H1 (cell line): ENCODE measurements at regions not wholly inside any gene's neighbourhood (a gene's known extent, or its start where the extent isn't known, plus 50 kb on each side); places are given as distances from the start of the nearest gene placed in this dataset.

Source experiments
- CTCF ChIA-PET: fragments of 300-600 bp; sonication (Branson Sonifier 250); formaldehyde crosslinking; loops from one replicate; lab custom pipeline; 2021; ENCODE audit not compliant: partially characterized antibody; lab: Charles Lee
- POLR2A ChIA-PET: fragments of 300-600 bp; sonication (Branson Sonifier 250); formaldehyde crosslinking; loops from one replicate; lab custom pipeline; 2021; ENCODE audit warnings: inconsistent platforms; ENCODE audit not compliant: partially characterized antibody; lab: Charles Lee
- DNase-seq, 2 experiments: peaks; one replicate each; pipeline versions ENCODE4 v3.0.0 to v3.0.0-alpha.2; 2010 to 2022; ENCODE audit warnings: low spot score in 2 of 2, low read depth in 1 of 2, mixed read lengths in 1 of 2
- FAIRE-seq: peaks from 2 replicates; lab custom pipeline; 2011; peaks lifted over from hg19 to GRCh38; lab: Jason Lieb, UNC
- H2AFZ ChIP-seq: 2 replicates; pipeline ENCODE4 v1.8.1; 2012; ENCODE audit warnings: low read length, inconsistent platforms
- H2AK5ac ChIP-seq: 2 replicates; pipeline ENCODE4 v1.6.1; 2013; ENCODE audit warnings: low read depth, low read length
- H2BK120ac ChIP-seq: replicated peaks from 2 replicates; pipeline ENCODE3; 2013; ENCODE audit warnings: low read depth, low read length, inconsistent platforms
- H2BK12ac ChIP-seq: 2 replicates; pipeline ENCODE4 v1.6.1; 2013; ENCODE audit warnings: low read depth, low read length
- H2BK15ac ChIP-seq: 2 replicates; pipeline ENCODE4 v1.6.1; 2013; ENCODE audit warnings: low read length
- H2BK20ac ChIP-seq: 2 replicates; pipeline ENCODE4 v1.6.1; 2013; ENCODE audit warnings: low read length
- H2BK5ac ChIP-seq: 2 replicates; pipeline ENCODE4 v1.6.1; 2013; ENCODE audit warnings: low read depth, low read length
- H3K14ac ChIP-seq: 2 replicates; pipeline ENCODE4 v1.6.1; 2013; ENCODE audit warnings: inconsistent platforms; ENCODE audit not compliant: insufficient read length
- H3K18ac ChIP-seq: 2 replicates; pipeline ENCODE4 v1.6.1; 2013; ENCODE audit warnings: low read length; ENCODE audit errors: extremely low read depth
- H3K23ac ChIP-seq: 2 replicates; pipeline ENCODE4 v1.6.1; 2013; ENCODE audit warnings: inconsistent platforms; ENCODE audit not compliant: insufficient read length
- H3K23me2 ChIP-seq: 2 replicates; pipeline ENCODE4 v1.6.1; 2013; ENCODE audit warnings: low read depth, low read length
- H3K27ac ChIP-seq: 2 replicates; pipeline ENCODE4 v1.6.1; 2011; ENCODE audit warnings: low read depth, low read length, inconsistent platforms
- H3K27me3 ChIP-seq, 4 experiments: replicated peaks in 1 of 4; 1 replicate in 1 of 4; 2 replicates in 3 of 4; pipeline versions ENCODE4 v1.6.1 to v1.8.1; 2011 to 2013; ENCODE audit warnings: low read length in 3 of 4, mild to moderate bottlenecking in 3 of 4, inconsistent platforms in 2 of 4, mixed read lengths in 2 of 4, moderate library complexity in 1 of 4; ENCODE audit not compliant: control insufficient read depth in 3 of 4, insufficient read depth in 3 of 4; ENCODE audit errors: extremely low read depth in 1 of 4
- H3K36me3 ChIP-seq, 4 experiments: 2 replicates each; pipeline versions ENCODE4 v1.6.1 to v1.8.1; 2011 to 2013; ENCODE audit warnings: mild to moderate bottlenecking in 4 of 4, low read length in 3 of 4, moderate library complexity in 2 of 4, control low read depth in 1 of 4, inconsistent platforms in 1 of 4; ENCODE audit not compliant: insufficient read depth in 4 of 4, control insufficient read depth in 2 of 4
- H3K4ac ChIP-seq: replicated peaks from 2 replicates; pipeline ENCODE3; 2013; ENCODE audit warnings: low read length, low read depth, mixed read lengths, inconsistent platforms; ENCODE audit not compliant: insufficient read length
- H3K4me1 ChIP-seq, 4 experiments: replicated peaks in 1 of 4; 1 replicate in 1 of 4; 2 replicates in 3 of 4; pipeline versions ENCODE4 v1.6.1 to v1.8.1; 2011 to 2013; ENCODE audit warnings: low read length in 3 of 4, inconsistent platforms in 2 of 4, mixed read lengths in 1 of 4; ENCODE audit not compliant: insufficient read depth in 4 of 4, control insufficient read depth in 3 of 4
- H3K4me2 ChIP-seq, 2 experiments: 2 replicates each; pipeline versions ENCODE4 v1.6.1 to v1.8.1; 2011 to 2013; ENCODE audit warnings: low read depth in 2 of 2, low read length in 2 of 2, control low read depth in 1 of 2, inconsistent platforms in 1 of 2, mild to moderate bottlenecking in 1 of 2; ENCODE audit not compliant: insufficient read depth in 1 of 2
- H3K4me3 ChIP-seq, 4 experiments: fragments of 200-600, 300-600 bp in 1 of 4; sonication (generic), shearing (Covaris generic), sonication (Bioruptor Twin) in 1 of 4; 2 replicates each; pipeline versions ENCODE4 v1.5.1 to v1.8.1; 2011 to 2016; ENCODE audit warnings: low read length in 4 of 4, low read depth in 3 of 4, control low read depth in 2 of 4, inconsistent platforms in 2 of 4, mild to moderate bottlenecking in 2 of 4, mixed read lengths in 1 of 4, moderate library complexity in 1 of 4; ENCODE audit not compliant: insufficient read depth in 2 of 4; ENCODE audit errors: extremely low read depth in 1 of 4
- H3K56ac ChIP-seq: replicated peaks from 2 replicates; pipeline ENCODE3; 2013; ENCODE audit warnings: low read depth, mild to moderate bottlenecking, mixed read lengths, low read length, inconsistent platforms; ENCODE audit not compliant: insufficient read length
- H3K79me1 ChIP-seq: 2 replicates; pipeline ENCODE4 v1.6.1; 2013; ENCODE audit warnings: low read depth, low read length, control low read depth
- H3K79me2 ChIP-seq, 2 experiments: 2 replicates each; pipeline versions ENCODE4 v1.6.1 to v1.8.1; 2012 to 2013; ENCODE audit warnings: low read length in 2 of 2, mild to moderate bottlenecking in 2 of 2, inconsistent platforms in 1 of 2; ENCODE audit not compliant: insufficient read depth in 2 of 2, control insufficient read depth in 1 of 2
- H3K9ac ChIP-seq, 4 experiments: replicated peaks in 1 of 4; 1 replicate in 1 of 4; 2 replicates in 3 of 4; pipeline versions ENCODE4 v1.6.1 to v1.8.1; 2011 to 2013; ENCODE audit warnings: low read depth in 3 of 4, low read length in 3 of 4, control low read depth in 2 of 4, mild to moderate bottlenecking in 2 of 4, moderate library complexity in 2 of 4, inconsistent platforms in 1 of 4; ENCODE audit errors: extremely low read depth in 1 of 4
- H3K9me3 ChIP-seq, 2 experiments: 2 replicates each; pipeline versions ENCODE4 v1.6.1 to v1.8.1; 2012 to 2013; ENCODE audit warnings: mild to moderate bottlenecking in 2 of 2, moderate library complexity in 2 of 2, control low read depth in 1 of 2, inconsistent platforms in 1 of 2, low read depth in 1 of 2, low read length in 1 of 2, mixed read lengths in 1 of 2; ENCODE audit not compliant: insufficient read depth in 2 of 2
- H4K20me1 ChIP-seq, 2 experiments: replicated peaks in 1 of 2; 2 replicates each; pipeline versions ENCODE3 to v1.8.1; 2011 to 2013; ENCODE audit warnings: inconsistent platforms in 2 of 2, low read length in 2 of 2, mild to moderate bottlenecking in 1 of 2; ENCODE audit not compliant: insufficient read depth in 2 of 2, control insufficient read depth in 1 of 2
- H4K5ac ChIP-seq: 2 replicates; pipeline ENCODE4 v1.6.1; 2013; ENCODE audit warnings: low read length, low read depth, mixed read lengths, inconsistent platforms; ENCODE audit not compliant: insufficient read length
- H4K8ac ChIP-seq: 2 replicates; pipeline ENCODE4 v1.8.0; 2013; ENCODE audit warnings: mild to moderate bottlenecking, moderate library complexity, low read length, inconsistent platforms; ENCODE audit not compliant: insufficient read depth; ENCODE audit errors: extremely low read depth
- H4K91ac ChIP-seq: replicated peaks from 2 replicates; pipeline ENCODE3; 2013; ENCODE audit warnings: low read length, mixed read lengths, inconsistent platforms; ENCODE audit not compliant: insufficient read length
- ASH2L ChIP-seq: fragments of 200-600, 300-600 bp; sonication (generic); IDR thresholded peaks from one replicate; pipeline ENCODE4 v1.7.1; 2017; ENCODE audit warnings: low read length
- BCL11A ChIP-seq, 2 experiments: IDR thresholded peaks; one replicate each; pipeline ENCODE4 v1.6.1; 2011; ENCODE audit warnings: low read depth in 2 of 2, low read length in 2 of 2, mild to moderate bottlenecking in 2 of 2
- BRCA1 ChIP-seq: IDR thresholded peaks from 2 replicates; pipeline ENCODE4 v1.6.1; 2012; ENCODE audit warnings: low read depth, low read length, improper control_type of control experiment
- CTCF ChIP-seq, 3 experiments: IDR thresholded peaks; 1 replicate in 2 of 3; 2 replicates in 1 of 3; pipeline versions ENCODE4 v1.5.1 to v1.6.1; 2011; ENCODE audit warnings: low read length in 3 of 3, mild to moderate bottlenecking in 3 of 3, inconsistent platforms in 2 of 3, low read depth in 1 of 3, moderate library complexity in 1 of 3; ENCODE audit not compliant: insufficient read depth in 1 of 3; ENCODE audit errors: control extremely low read depth in 1 of 3
- EGR1 ChIP-seq: IDR thresholded peaks from 2 replicates; pipeline ENCODE4 v1.6.1; 2011; ENCODE audit warnings: low read depth, low read length, borderline replicate concordance
- EP300 ChIP-seq, 2 experiments: IDR thresholded peaks; 1 replicate in 1 of 2; 2 replicates in 1 of 2; pipeline ENCODE4 v1.6.1; 2011 to 2012; ENCODE audit warnings: low read depth in 2 of 2, low read length in 2 of 2, mild to moderate bottlenecking in 2 of 2, borderline replicate concordance in 1 of 2, inconsistent platforms in 1 of 2, moderate library complexity in 1 of 2
- JUN ChIP-seq: IDR thresholded peaks from 2 replicates; pipeline ENCODE4 v1.6.1; 2011; ENCODE audit warnings: low read depth, mild to moderate bottlenecking, improper control_type of control experiment, low read length
- PHF8 ChIP-seq: fragments of 200-600 bp; sonication (generic); conservative IDR thresholded peaks from 2 replicates; pipeline ENCODE4 v1.7.1; 2012; ENCODE audit warnings: low read depth, mild to moderate bottlenecking, inconsistent platforms, low read length, moderate library complexity
- POU5F1 ChIP-seq: IDR thresholded peaks from 2 replicates; pipeline ENCODE4 v1.6.1; 2011; ENCODE audit warnings: low read depth, mild to moderate bottlenecking, low read length, moderate library complexity
- RBBP5 ChIP-seq: IDR thresholded peaks from 2 replicates; pipeline ENCODE4 v1.7.1; 2012; ENCODE audit warnings: low read depth, mild to moderate bottlenecking, inconsistent platforms, low read length, moderate library complexity, borderline replicate concordance
- SP2 ChIP-seq: IDR thresholded peaks from 2 replicates; pipeline ENCODE4 v1.6.1; 2012; ENCODE audit warnings: mild to moderate bottlenecking, low read length, inconsistent platforms
- SP4 ChIP-seq: IDR thresholded peaks from 2 replicates; pipeline ENCODE4 v1.6.1; 2012; ENCODE audit warnings: low read length, inconsistent platforms
- TEAD4 ChIP-seq: IDR thresholded peaks from 2 replicates; pipeline ENCODE4 v1.6.1; 2012; ENCODE audit warnings: low read depth, low read length, inconsistent platforms, mixed read lengths
- ZNF274 ChIP-seq: IDR thresholded peaks from 2 replicates; pipeline ENCODE4 v1.7.0; 2012; ENCODE audit warnings: low read length, borderline replicate concordance; ENCODE audit errors: extremely low read depth
- WGBS, 2 experiments: shearing (Covaris generic) in 1 of 2; methylation state at CpG; one replicate each; pipeline versions ENCODE4 v1.1.6 to v1.1.7; 2013 to 2015; ENCODE audit warnings: low lambda C conversion rate in 2 of 2, mixed read lengths in 2 of 2, inconsistent platforms in 1 of 2, low coverage in 1 of 2, missing lambda C conversion rate in 1 of 2; ENCODE audit not compliant: insufficient replicate concordance in 2 of 2, insufficient coverage in 1 of 2, insufficient read length in 1 of 2; ENCODE audit errors: extremely low coverage in 1 of 2, missing lambda C conversion rate in 1 of 2; 5-methylcytosine and 5-hydroxymethylcytosine counted together

- Histone ChIP-seq H3K9ac (no peak overlapping the region), H3K56ac (no peak overlapping the region), H3K4me2 (no peak overlapping the region), H2AK5ac (no peak overlapping the region), H4K8ac (no peak overlapping the region), H2BK20ac (no peak overlapping the region), H2BK120ac (no peak overlapping the region), H2BK12ac (no peak overlapping the region), H3K23me2 (no peaks in the 10 kb centered on the region), H3K9me3 (no peaks in the 10 kb centered on the region), H3K79me1 (no peaks in the 10 kb centered on the region), H3K18ac (no peak overlapping the region), H2AFZ (no peak overlapping the region), H3K14ac (no peak overlapping the region), H3K4me3 (no peak overlapping the region), H3K4me1 (no peaks in the 10 kb centered on the region), H3K23ac (no peak overlapping the region), H3K27me3 (no peaks in the 10 kb centered on the region), H4K5ac (no peak overlapping the region), H4K20me1 (no peaks in the 10 kb centered on the region), H2BK15ac (no peak overlapping the region), H3K4ac (no peak overlapping the region), H3K27ac (no peak overlapping the region), H2BK5ac (no peak overlapping the region), H4K91ac (no peak overlapping the region), H3K36me3 (no peaks in the 10 kb centered on the region), H3K79me2 (no peaks in the 10 kb centered on the region)
- FAIRE-seq (no peak), DNase-seq (no peak)
- ChIA-PET POLR2A (no interaction called here), CTCF (no interaction called here)
- TF ChIP-seq POU5F1 = no peak
- no peak for TF ChIP-seq EP300 (IDR thresholded peaks at IDR 0.05; ENCODE audit: borderline replicate concordance in 1 of 2, low read depth in 2 of 2, low read length in 2 of 2)
- TF ChIP-seq BCL11A (IDR thresholded peaks at IDR 0.05; ENCODE audit: low read depth in 2 of 2, low read length in 2 of 2) = no peak
- no peak for TF ChIP-seq SP2
- TF ChIP-seq PHF8 = no peak
- TF ChIP-seq ASH2L = no peak
- no peak for TF ChIP-seq EGR1
- TF ChIP-seq CTCF (IDR thresholded peaks at IDR 0.05; ENCODE audit: control extremely low read depth in 1 of 3, insufficient read depth in 1 of 3, low read depth in 1 of 3, low read length in 3 of 3) = no peak
- no peak for TF ChIP-seq JUN
- TF ChIP-seq TEAD4 = no peak
- TF ChIP-seq SP4 = no peak
- no peak for TF ChIP-seq ZNF274
- no peak for TF ChIP-seq BRCA1
- TF ChIP-seq RBBP5 = no peak
- WGBS, 2 experiments = 91% methylated on average over 3 of the region's 3 CpGs; no CpG with 5 or more reads in 1 of the 2 experiments
These were observed 195.8 kb upstream of the GPR149 start for GRCh38 chr3:154625756-154626155.
